Lower leg skin (tissue), 4 donors: ENCODE measurements at regions not wholly inside any gene's neighbourhood (a gene's known extent, or its start where the extent isn't known, plus 50 kb on each side); places are given as distances from the start of the nearest gene placed in this dataset.

Source experiments
- DNase-seq, 2 donors: peaks; one replicate each; pipeline ENCODE4 v3.0.0-alpha.2; 2019; ENCODE audit warnings: low spot score in 2 of 2
- H3K4me3 ChIP-seq: fragments of 200-600 bp; sonication (generic); 2 replicates; pipeline ENCODE4 v1.5.1; 2017; ENCODE audit warnings: mild to moderate bottlenecking, low read depth; ENCODE audit not compliant: poor library complexity, severe bottlenecking
- POLR2A ChIP-seq, 2 donors: fragments of 450-650 bp; IDR thresholded peaks; one replicate each; pipeline ENCODE4 v1.6.1; 2016 to 2017; ENCODE audit warnings: antibody characterized with exemption in 2 of 2, mild to moderate bottlenecking in 1 of 2, moderate library complexity in 1 of 2
- WGBS, 2 donors: methylation state at CpG; one replicate each; pipeline ENCODE4 v1.1.5; 2018; 5-methylcytosine and 5-hydroxymethylcytosine counted together
- intact Hi-C: fragments of 100-400 bp; cut with DNase I; formaldehyde crosslinking; loops from one replicate; pipeline ENCODE4 v1.15.0; 2023; ENCODE audit warnings: low total_unique reads
- TF ChIP-seq, protein P1 (sequence below), 3 donors: fragments of 450-650 bp; IDR thresholded peaks; one replicate each; pipeline ENCODE4 v1.5.1; 2016; ENCODE audit warnings: antibody characterized with exemption in 3 of 3, mild to moderate bottlenecking in 3 of 3, moderate library complexity in 2 of 3

DNA sequence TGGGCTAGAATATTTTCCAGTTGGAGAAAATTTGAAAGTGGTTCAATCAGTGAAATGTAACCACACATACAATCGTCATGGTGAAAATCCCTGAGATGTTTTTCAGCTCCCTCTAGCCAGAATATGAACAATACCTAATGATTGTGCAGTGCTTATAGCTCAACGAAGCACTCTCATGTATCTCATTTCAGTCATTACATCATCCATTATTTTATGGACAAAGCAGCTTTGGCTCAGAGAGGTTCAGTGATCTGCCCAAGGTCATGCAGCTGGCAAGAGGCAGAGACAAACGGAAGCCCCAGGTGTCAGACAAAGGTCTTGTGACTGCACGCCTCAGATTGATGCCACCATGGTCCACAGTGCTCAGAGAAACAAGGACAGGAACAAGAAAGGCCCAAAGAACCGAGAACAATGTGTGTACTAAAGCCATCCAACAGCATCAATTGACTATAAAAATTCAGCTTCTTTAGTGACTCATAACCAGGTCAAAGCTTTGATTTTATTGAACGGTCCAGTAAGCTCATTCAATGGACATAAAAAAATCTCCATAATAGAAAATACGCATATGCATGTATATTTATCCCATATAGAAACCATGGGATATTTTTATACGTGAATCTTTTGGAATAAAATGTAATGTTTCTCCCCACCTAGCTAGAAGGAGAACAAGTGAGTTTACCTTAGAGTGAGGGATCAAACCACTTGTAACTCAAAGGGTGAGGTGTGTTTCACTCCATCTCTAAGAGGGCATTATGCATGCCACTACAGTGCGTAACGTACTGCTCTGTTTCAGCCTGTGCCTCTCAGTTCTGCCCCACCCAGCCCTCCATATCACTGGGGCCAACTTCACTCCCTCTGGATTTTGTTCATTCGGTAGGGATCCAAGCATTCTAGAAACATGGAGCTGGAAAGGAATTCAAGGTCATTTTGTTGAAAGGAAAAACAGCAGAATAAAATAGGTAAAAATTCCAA lies 141.8 kb downstream of the GRIN2B start:
- WGBS, 2 donors = 72 to 79% methylated on average over 11 of the region's 11 CpGs
- TF ChIP-seq, protein P1, sequence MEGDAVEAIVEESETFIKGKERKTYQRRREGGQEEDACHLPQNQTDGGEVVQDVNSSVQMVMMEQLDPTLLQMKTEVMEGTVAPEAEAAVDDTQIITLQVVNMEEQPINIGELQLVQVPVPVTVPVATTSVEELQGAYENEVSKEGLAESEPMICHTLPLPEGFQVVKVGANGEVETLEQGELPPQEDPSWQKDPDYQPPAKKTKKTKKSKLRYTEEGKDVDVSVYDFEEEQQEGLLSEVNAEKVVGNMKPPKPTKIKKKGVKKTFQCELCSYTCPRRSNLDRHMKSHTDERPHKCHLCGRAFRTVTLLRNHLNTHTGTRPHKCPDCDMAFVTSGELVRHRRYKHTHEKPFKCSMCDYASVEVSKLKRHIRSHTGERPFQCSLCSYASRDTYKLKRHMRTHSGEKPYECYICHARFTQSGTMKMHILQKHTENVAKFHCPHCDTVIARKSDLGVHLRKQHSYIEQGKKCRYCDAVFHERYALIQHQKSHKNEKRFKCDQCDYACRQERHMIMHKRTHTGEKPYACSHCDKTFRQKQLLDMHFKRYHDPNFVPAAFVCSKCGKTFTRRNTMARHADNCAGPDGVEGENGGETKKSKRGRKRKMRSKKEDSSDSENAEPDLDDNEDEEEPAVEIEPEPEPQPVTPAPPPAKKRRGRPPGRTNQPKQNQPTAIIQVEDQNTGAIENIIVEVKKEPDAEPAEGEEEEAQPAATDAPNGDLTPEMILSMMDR (IDR thresholded peaks at IDR 0.05) = no peak
- no peak for TF ChIP-seq POLR2A (IDR thresholded peaks at IDR 0.05)
- no peak overlapping the region for H3K4me3 ChIP-seq
- intact Hi-C loops = no loop called here
- no peak for DNase-seq

DNA sequence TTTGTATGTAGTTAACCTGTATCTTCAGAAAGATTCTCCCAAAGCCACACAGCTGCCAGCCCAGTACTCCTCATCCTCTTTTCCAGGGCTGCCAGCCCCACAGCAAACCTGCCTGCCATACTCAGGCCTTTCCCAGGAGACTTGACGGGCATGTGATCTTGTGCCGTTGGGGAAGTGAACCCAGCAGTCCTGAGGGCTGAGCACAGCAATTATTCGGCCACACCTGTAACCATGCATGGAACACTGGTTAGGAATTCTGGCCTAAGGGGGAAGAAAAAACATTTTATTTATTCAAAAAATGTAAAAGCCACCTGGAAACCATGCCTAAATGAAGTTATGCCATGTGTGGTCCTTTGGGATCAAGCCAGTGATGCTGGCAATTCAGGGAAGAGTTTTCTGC lies 145.3 kb downstream of the GRIN2B start:
- no peak for DNase-seq
- intact Hi-C loops = no loop called here
- no peak overlapping the region for H3K4me3 ChIP-seq
- 47 to 62% methylated on average over 3 of the region's 3 CpGs for WGBS, 2 donors
- no peak for TF ChIP-seq POLR2A (IDR thresholded peaks at IDR 0.05)
- TF ChIP-seq, protein P1 (IDR thresholded peaks at IDR 0.05) = no peak

DNA sequence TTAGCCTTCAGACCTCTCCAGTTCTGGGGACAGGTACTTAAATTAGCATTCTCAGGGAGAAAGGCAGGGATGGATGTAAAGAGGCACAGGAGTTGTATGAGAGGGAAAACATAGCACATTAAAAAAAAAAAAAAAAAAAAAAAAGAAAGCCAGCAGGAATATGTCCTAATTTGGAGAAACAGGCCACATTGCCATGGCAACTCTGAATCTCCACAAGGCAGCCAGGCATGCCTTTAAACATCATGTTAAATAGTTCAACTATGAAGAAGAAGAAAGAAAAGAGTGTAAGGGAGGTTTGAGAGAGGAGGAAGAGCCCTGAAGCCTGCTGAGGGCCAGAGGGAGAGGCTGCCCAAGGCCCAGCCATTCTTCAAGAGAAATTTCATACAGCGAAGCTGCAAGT lies 145.8 kb downstream of the GRIN2B start:
- WGBS, 2 donors = 83 to 92% methylated on average over 1 of the region's 1 CpG
- TF ChIP-seq POLR2A (IDR thresholded peaks at IDR 0.05) = no peak
- TF ChIP-seq, protein P1 (IDR thresholded peaks at IDR 0.05) = no peak
- DNase-seq = no peak
- intact Hi-C loops = no loop called here
- no peak overlapping the region for H3K4me3 ChIP-seq

DNA sequence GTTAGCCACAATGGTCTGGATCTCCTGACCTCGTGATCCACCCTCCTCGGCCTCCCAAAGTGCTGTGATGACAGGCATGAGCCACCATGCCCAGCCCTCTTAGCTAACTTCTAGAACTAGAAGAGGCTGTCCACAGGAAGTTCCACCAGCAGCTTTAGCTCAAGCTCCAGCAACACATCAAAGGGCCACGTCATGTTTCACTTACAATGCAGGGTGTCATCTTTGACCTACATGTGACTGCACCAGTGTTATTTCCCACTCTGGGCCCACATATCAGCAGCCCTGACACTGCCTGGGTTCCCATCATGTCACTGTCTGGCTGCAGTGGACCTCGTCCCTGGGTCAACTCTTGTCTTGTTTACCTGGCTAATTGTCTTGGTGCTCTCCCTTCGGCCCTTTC lies 147.2 kb downstream of the GRIN2B start:
- DNase-seq = no peak
- TF ChIP-seq, protein P1 (IDR thresholded peaks at IDR 0.05) = no peak
- TF ChIP-seq POLR2A (IDR thresholded peaks at IDR 0.05) = no peak
- intact Hi-C loops = no loop called here
- no peak overlapping the region for H3K4me3 ChIP-seq
- 83 to 89% methylated on average over 4 to 5 of the region's 5 CpGs for WGBS, 2 donors

DNA sequence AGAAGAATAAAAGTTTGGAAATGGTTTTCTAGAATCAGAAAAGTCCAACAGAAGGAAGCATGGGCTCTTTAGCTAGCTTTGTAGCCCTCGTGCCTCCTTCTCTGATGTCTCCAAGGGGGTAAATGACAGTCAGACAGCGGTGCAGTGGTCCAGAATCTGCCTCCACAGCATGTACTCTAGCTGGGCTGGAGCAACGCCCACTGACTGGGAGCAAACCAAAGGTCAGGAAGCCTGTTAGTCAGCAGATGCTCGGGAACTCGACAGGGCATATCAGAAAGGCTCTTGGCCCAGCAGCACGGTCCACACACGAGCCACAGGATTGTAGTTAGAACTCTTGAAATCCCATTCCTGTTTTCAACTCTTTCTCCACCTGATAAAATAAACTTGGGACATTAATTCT lies 164.3 kb downstream of the GRIN2B start:
- DNase-seq = no peak

More for the DNA sequence above, 164.3 kb downstream of the GRIN2B start:
- H3K4me3 ChIP-seq = no peak overlapping the region
- intact Hi-C loops = no loop called here
- WGBS, 2 donors = 57 to 60% methylated on average over 7 of the region's 7 CpGs
- no peak for TF ChIP-seq POLR2A (IDR thresholded peaks at IDR 0.05)
- TF ChIP-seq, protein P1 (IDR thresholded peaks at IDR 0.05) = no peak
